A549 (cell line): ENCODE measurements at regions not wholly inside any gene's neighbourhood (a gene's known extent, or its start where the extent isn't known, plus 50 kb on each side); places are given as distances from the start of the nearest gene placed in this dataset.

Source experiments
- BHLHE40 ChIP-seq: IDR thresholded peaks from 2 replicates; pipeline ENCODE4 v1.6.1; 2012; ENCODE audit warnings: low read depth, low read length, inconsistent platforms
- HDAC2 ChIP-seq: fragments of 200-600 bp; sonication (generic); IDR thresholded peaks from 2 replicates; pipeline ENCODE4 v1.6.1; 2016
- MAZ ChIP-seq: fragments of 150-350 bp; IDR thresholded peaks from 2 replicates; pipeline ENCODE4 v1.6.1; 2014; ENCODE audit warnings: antibody characterized with exemption, low read depth, low read length, borderline replicate concordance
- TF ChIP-seq, protein P1 (sequence below): fragments of >200 bp; sonication (Bioruptor Twin); formaldehyde crosslinking; IDR thresholded peaks from 3 replicates; pipeline ENCODE4 v1.5.1; 2016

DNA sequence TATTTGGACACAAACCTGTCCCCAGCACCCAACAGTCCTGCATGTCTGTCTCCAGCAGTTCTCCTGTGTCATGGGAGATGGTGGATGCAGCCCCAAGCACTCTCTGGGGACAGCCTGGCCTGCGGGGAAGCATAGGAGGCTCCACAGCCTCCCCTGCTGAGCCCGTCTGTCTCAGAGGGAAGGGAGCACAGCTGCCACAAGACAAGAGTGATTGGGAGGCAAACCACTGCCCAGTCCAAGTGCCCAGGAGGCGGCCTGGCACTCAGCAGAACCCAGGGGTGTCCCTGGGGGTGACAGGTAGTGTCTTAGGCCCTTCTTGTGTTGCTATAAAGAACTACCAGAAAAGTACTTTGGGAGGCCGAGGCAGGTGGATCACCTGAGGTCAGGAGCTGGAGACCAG is 211.2 kb upstream of the MYT1L start:
- no peak for TF ChIP-seq HDAC2
- TF ChIP-seq BHLHE40 = no peak
- TF ChIP-seq, protein P1, sequence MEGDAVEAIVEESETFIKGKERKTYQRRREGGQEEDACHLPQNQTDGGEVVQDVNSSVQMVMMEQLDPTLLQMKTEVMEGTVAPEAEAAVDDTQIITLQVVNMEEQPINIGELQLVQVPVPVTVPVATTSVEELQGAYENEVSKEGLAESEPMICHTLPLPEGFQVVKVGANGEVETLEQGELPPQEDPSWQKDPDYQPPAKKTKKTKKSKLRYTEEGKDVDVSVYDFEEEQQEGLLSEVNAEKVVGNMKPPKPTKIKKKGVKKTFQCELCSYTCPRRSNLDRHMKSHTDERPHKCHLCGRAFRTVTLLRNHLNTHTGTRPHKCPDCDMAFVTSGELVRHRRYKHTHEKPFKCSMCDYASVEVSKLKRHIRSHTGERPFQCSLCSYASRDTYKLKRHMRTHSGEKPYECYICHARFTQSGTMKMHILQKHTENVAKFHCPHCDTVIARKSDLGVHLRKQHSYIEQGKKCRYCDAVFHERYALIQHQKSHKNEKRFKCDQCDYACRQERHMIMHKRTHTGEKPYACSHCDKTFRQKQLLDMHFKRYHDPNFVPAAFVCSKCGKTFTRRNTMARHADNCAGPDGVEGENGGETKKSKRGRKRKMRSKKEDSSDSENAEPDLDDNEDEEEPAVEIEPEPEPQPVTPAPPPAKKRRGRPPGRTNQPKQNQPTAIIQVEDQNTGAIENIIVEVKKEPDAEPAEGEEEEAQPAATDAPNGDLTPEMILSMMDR = no peak
- TF ChIP-seq MAZ = no peak
